Coronary artery (tissue), 2 donors: ENCODE measurements at regions not wholly inside any gene's neighbourhood (a gene's known extent, or its start where the extent isn't known, plus 50 kb on each side); places are given as distances from the start of the nearest gene placed in this dataset.

Source experiments
- DNase-seq: peaks from one replicate; pipeline ENCODE4 v3.0.0-alpha.2; 2017; ENCODE audit warnings: low spot score
- H3K27ac ChIP-seq, 2 donors: fragments of 200-600 bp; sonication (generic); one replicate each; pipeline ENCODE4 v1.5.1; 2016 to 2019
- H3K4me3 ChIP-seq: fragments of 200-600 bp; sonication (generic); 2 replicates; pipeline ENCODE4 v1.5.1; 2016; ENCODE audit warnings: mild to moderate bottlenecking, moderate library complexity
- TF ChIP-seq, protein P1 (sequence below): fragments of 200-600 bp; sonication (generic); IDR thresholded peaks from one replicate; pipeline ENCODE4 v1.5.1; 2019; ENCODE audit warnings: antibody characterized with exemption

- no peak overlapping the region for H3K27ac ChIP-seq
- H3K4me3 ChIP-seq: no peak overlapping the region
- TF ChIP-seq, protein P1, sequence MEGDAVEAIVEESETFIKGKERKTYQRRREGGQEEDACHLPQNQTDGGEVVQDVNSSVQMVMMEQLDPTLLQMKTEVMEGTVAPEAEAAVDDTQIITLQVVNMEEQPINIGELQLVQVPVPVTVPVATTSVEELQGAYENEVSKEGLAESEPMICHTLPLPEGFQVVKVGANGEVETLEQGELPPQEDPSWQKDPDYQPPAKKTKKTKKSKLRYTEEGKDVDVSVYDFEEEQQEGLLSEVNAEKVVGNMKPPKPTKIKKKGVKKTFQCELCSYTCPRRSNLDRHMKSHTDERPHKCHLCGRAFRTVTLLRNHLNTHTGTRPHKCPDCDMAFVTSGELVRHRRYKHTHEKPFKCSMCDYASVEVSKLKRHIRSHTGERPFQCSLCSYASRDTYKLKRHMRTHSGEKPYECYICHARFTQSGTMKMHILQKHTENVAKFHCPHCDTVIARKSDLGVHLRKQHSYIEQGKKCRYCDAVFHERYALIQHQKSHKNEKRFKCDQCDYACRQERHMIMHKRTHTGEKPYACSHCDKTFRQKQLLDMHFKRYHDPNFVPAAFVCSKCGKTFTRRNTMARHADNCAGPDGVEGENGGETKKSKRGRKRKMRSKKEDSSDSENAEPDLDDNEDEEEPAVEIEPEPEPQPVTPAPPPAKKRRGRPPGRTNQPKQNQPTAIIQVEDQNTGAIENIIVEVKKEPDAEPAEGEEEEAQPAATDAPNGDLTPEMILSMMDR: no peak
- DNase-seq: no peak
Observed at GRCh38 chr2:142594935-142595334, 282.5 kb upstream of the KYNU start.

DNA sequence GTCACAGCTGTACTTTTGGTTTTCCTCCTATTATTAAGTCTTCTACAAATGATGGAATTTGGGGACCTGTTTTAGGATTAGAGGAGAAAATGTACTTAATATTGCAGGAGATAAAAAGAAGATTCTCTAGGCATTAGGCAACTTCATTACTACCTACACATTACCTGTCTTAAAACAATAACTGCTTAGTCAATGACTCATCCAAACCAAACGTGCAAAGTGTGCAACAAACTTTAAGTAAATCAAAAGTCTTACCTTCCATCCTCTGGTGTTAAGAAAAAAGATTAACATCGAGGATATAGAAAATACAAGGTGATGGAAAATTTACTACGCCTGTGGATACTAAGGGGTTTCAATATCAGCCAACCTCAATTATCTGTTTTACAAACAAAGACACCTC lies 285.3 kb upstream of the KYNU start:
- Histone ChIP-seq H3K4me3 (no peak overlapping the region), H3K27ac (no peak overlapping the region)
- no peak for DNase-seq
- TF ChIP-seq, protein P1: no peak

GRCh38 chr2:142591420-142591819 lies 286.0 kb upstream of the KYNU start:
- Histone ChIP-seq H3K27ac (no peak overlapping the region), H3K4me3 (no peak overlapping the region)
- TF ChIP-seq, protein P1: no peak
- DNase-seq: no peak

GRCh38 chr2:142588269-142588668 lies 289.2 kb upstream of the KYNU start:
- no peak for DNase-seq
- no peak overlapping the region for H3K4me3 ChIP-seq
- TF ChIP-seq, protein P1: no peak
- H3K27ac ChIP-seq: no peak overlapping the region

DNA sequence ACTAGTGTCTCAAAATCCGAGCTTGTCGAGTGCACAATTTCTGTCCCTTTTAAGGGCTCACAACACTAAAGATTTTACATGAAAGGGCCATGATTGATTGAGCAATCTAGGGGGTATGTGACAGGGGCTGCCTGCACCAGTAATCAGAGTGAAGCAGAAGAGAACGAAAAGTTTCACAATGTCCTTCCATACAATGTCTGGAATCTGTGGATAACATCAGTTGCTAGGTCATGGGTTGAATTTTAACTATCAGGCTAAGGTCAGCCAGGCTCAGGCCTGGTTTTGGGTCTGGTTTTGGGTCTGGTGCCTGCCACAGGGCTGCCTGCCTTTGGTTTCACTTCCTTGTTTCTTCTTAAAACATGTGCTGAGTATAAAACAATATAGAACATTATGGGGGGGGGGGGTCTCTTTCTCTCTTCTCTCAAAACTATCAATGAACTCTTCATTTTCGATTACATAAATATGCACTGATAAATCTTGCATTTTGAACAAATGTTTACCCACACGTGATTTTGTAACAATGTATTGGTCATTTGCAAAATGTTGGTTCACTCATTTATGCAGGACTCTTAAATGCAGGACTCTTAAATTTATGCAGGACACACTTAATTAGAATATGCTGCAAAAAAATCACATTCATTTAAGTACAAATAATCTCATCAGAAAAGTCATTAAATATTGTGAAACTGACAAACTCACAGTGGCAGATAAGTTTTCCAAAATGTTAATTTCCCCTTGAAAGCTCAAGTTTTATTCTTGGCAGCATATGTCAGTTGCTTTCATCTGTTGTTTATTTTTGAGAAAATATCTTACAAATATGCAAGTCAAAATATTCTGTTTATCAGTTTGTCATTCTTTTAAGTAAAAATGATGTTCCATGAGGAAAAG lies 290.5 kb upstream of the KYNU start:
- no peak for DNase-seq
- H3K27ac ChIP-seq: no peak overlapping the region
- TF ChIP-seq, protein P1: no peak
- no peak overlapping the region for H3K4me3 ChIP-seq

DNA sequence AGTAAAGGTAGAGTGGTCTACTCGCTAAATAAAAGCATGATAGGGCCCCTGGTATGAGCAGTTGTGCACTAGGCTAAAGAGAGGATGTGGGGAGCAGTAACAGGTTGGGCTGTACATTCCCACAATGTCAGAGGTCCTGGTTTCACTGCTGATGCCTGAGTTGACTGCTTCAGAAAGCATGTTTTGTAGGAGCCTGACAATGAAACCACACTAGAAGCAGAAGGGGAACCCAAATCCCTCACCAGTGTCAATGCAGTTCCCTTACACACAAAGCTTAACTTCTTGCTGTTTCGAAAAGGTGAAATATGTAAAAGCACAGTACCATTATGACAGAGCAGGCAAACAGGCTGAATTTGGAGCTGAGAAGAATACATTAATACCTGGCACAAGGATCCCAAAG lies 291.7 kb upstream of the KYNU start:
- Histone ChIP-seq H3K27ac (no peak overlapping the region), H3K4me3 (no peak overlapping the region)
- no peak for DNase-seq
- TF ChIP-seq, protein P1: no peak

DNA sequence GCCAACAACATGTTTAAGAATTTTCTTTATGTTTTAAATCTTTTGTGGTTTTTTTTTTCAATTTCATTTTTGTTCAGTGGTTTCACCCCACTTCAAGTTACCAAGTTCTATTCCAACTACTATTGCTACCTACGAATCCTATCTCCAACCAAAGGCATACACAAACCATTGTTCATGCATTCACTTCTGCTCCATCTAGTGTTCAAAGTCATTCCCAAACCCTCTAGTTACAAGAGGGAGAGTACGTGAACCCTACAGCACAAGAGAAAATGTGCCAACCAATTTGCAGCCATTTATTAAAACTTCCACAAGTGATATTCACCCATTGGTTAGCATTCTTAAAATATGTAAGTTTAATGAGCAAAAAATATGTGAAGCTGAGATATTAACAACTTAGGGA lies 295.1 kb upstream of the KYNU start:
- H3K27ac ChIP-seq: no peak overlapping the region

More for the DNA sequence above, 295.1 kb upstream of the KYNU start:
- DNase-seq: no peak
- TF ChIP-seq, protein P1: no peak
- no peak overlapping the region for H3K4me3 ChIP-seq
